Gastrocnemius medialis (tissue), 4 donors: ENCODE measurements at regions not wholly inside any gene's neighbourhood (a gene's known extent, or its start where the extent isn't known, plus 50 kb on each side); places are given as distances from the start of the nearest gene placed in this dataset.

Experiments used
- ATAC-seq, 2 donors: fragments of 150-250 bp; one replicate each; pipeline ENCODE4 v1.9.1; 2016
- DNase-seq, 2 donors: peaks; one replicate each; pipeline ENCODE4 v3.0.0-alpha.2; 2019
- H3K27ac ChIP-seq, 4 donors: fragments of 200-600 bp; sonication (generic); 1 replicate in 1 of 4; 2 replicates in 3 of 4; pipeline ENCODE4 v1.5.1; 2016 to 2018; ENCODE audit warnings: mild to moderate bottlenecking in 2 of 4, moderate library complexity in 1 of 4
- H3K27me3 ChIP-seq, 3 donors: fragments of 200-600 bp; sonication (generic) in 2 of 3; 1 replicate in 1 of 3; 2 replicates in 2 of 3; pipeline versions ENCODE4 v1.5.1 to v1.6.0; 2016 to 2019; ENCODE audit warnings: mild to moderate bottlenecking in 1 of 3, moderate library complexity in 1 of 3
- H3K36me3 ChIP-seq, 2 donors: fragments of 200-600 bp; sonication (generic) in 1 of 2; one replicate each; pipeline ENCODE4 v1.5.1; 2017 to 2018
- H3K4me1 ChIP-seq, 2 donors: fragments of 200-600 bp; sonication (generic) in 1 of 2; one replicate each; pipeline ENCODE4 v1.5.1; 2016 to 2017; ENCODE audit warnings: mild to moderate bottlenecking in 2 of 2
- H3K4me3 ChIP-seq, 4 donors: fragments of 200-600 bp; sonication (generic) in 3 of 4; 1 replicate in 1 of 4; 2 replicates in 3 of 4; pipeline ENCODE4 v1.5.1; 2016 to 2019; ENCODE audit warnings: mild to moderate bottlenecking in 2 of 4
- H3K9me3 ChIP-seq, 3 donors: fragments of 200-600 bp; sonication (generic) in 2 of 3; 1 replicate in 1 of 3; 2 replicates in 2 of 3; pipeline ENCODE4 v1.5.1; 2016 to 2019
- POLR2A ChIP-seq, 2 donors: fragments of 450-650 bp; IDR thresholded peaks; one replicate each; pipeline ENCODE4 v1.6.1; 2017; ENCODE audit warnings: antibody characterized with exemption in 2 of 2, mild to moderate bottlenecking in 2 of 2, moderate library complexity in 2 of 2
- in situ Hi-C, 4 donors: fragments of 200-750 bp; cut with MboI; loops; one replicate each; pipeline versions ENCODE4 v1.15.0 to v1.8.0; 2017; ENCODE audit warnings: low sequenced_read_pairs in 4 of 4
- intact Hi-C: fragments of 100-400 bp; cut with DNase I; formaldehyde crosslinking; loops from one replicate; pipeline ENCODE4 v1.15.1; 2023; ENCODE audit warnings: low total_unique reads
- TF ChIP-seq, protein P1 (sequence below), 5 experiments: fragments of 450-650 bp in 3 of 5; fragments of 200-600 bp in 2 of 5; sonication (generic) in 2 of 5; IDR thresholded peaks in 4 of 5; conservative IDR thresholded peaks in 1 of 5; 1 replicate in 4 of 5; 2 replicates in 1 of 5; pipeline ENCODE4 v1.5.1; 2016 to 2019; ENCODE audit warnings: antibody characterized with exemption in 5 of 5, mild to moderate bottlenecking in 3 of 5, moderate library complexity in 3 of 5

DNA sequence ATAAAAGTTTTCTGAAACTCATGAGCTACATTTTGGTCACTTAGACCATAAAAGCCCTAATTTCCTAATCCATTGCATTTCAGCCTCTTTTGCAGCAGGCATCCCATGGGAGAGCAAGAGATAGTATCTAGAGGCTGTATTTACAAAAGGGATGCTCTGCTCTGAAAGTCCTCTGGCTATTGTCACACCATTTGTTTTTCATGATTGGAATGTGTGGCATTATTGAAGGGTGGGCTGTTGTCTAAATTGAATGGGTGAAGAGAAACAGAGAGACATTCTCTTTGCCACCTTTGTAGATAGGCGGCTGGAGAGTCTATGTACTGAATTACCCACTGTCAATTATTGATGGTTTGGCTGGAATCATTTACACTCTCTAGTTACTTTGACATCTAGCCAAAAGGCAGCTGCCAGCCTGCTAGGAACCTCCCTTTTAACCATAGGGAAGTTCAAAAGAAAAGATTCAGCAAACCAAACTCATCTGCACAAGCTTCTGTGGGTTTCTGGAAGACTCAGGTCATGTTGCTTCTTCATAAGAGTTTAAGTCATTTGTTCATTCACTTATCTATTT, 89.8 kb upstream of the RARB start:
- ATAC-seq (no peak), DNase-seq (no peak)
- Histone ChIP-seq H3K36me3 (no peaks in the 10 kb centered on the region), H3K4me3 (no peak overlapping the region), H3K4me1 (no peaks in the 10 kb centered on the region), H3K9me3 (no peaks in the 10 kb centered on the region), H3K27me3 (no peaks in the 10 kb centered on the region), H3K27ac (no peak overlapping the region)
- intact Hi-C loops (no loop called here), in situ Hi-C loops (no loop called here)
- TF ChIP-seq POLR2A (IDR thresholded peaks at IDR 0.05) = no peak
- TF ChIP-seq, protein P1, sequence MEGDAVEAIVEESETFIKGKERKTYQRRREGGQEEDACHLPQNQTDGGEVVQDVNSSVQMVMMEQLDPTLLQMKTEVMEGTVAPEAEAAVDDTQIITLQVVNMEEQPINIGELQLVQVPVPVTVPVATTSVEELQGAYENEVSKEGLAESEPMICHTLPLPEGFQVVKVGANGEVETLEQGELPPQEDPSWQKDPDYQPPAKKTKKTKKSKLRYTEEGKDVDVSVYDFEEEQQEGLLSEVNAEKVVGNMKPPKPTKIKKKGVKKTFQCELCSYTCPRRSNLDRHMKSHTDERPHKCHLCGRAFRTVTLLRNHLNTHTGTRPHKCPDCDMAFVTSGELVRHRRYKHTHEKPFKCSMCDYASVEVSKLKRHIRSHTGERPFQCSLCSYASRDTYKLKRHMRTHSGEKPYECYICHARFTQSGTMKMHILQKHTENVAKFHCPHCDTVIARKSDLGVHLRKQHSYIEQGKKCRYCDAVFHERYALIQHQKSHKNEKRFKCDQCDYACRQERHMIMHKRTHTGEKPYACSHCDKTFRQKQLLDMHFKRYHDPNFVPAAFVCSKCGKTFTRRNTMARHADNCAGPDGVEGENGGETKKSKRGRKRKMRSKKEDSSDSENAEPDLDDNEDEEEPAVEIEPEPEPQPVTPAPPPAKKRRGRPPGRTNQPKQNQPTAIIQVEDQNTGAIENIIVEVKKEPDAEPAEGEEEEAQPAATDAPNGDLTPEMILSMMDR (IDR thresholded peaks at IDR 0.05 in 4 of 5, conservative IDR thresholded peaks at IDR 0.05 in 1 of 5) = no peak

DNA sequence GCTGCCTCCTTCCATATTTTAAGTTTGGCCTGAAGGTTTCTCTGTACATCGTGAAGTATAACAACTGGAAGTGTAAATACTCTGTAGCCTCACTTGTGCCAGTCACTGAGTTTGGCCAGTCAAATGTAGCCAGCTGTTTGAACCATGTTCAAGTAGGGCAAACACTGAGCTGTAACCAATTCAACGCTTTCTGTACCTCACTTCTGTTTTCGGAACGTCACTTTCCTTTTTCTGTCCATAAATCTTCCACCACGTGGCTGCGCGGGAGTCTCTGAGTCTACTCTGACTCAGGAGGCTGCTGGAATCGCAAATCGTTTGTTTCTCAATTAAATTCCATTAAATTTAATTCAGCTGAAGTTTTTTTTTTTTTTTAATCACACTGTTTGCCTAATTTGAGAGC, 88.8 kb upstream of the RARB start:
- no peaks in the 10 kb centered on the region for H3K36me3 ChIP-seq
- H3K4me1 ChIP-seq = no peaks in the 10 kb centered on the region
- H3K27ac ChIP-seq = no peak overlapping the region
- H3K9me3 ChIP-seq = no peaks in the 10 kb centered on the region
- TF ChIP-seq, protein P1 (IDR thresholded peaks at IDR 0.05 in 4 of 5, conservative IDR thresholded peaks at IDR 0.05 in 1 of 5) = no peak
- TF ChIP-seq POLR2A (IDR thresholded peaks at IDR 0.05) = no peak
- no peak overlapping the region for H3K4me3 ChIP-seq
- no peaks in the 10 kb centered on the region for H3K27me3 ChIP-seq
- DNase-seq (no peak), ATAC-seq (no peak)
- in situ Hi-C loops = no loop called here
- intact Hi-C loops = no loop called here

- Histone ChIP-seq H3K27me3 (no peaks in the 10 kb centered on the region), H3K4me3 (no peak overlapping the region), H3K4me1 (no peaks in the 10 kb centered on the region), H3K9me3 (no peaks in the 10 kb centered on the region), H3K27ac (no peak overlapping the region), H3K36me3 (no peaks in the 10 kb centered on the region)
- DNase-seq (no peak), ATAC-seq (no peak)
- no peak for TF ChIP-seq POLR2A (IDR thresholded peaks at IDR 0.05)
- TF ChIP-seq, protein P1 (IDR thresholded peaks at IDR 0.05 in 4 of 5, conservative IDR thresholded peaks at IDR 0.05 in 1 of 5) = no peak
- in situ Hi-C loops (no loop called here), intact Hi-C loops (no loop called here)
Measured at GRCh38 chr3:25344670-25345069, 83.4 kb upstream of the RARB start.

GRCh38 chr3:25349095-25349494, 79.0 kb upstream of the RARB start:
- in situ Hi-C loops (no loop called here), intact Hi-C loops (no loop called here)
- Histone ChIP-seq H3K27ac (no peak overlapping the region), H3K4me1 (no peaks in the 10 kb centered on the region), H3K36me3 (no peaks in the 10 kb centered on the region), H3K27me3 (no peaks in the 10 kb centered on the region), H3K9me3 (no peaks in the 10 kb centered on the region), H3K4me3 (no peak overlapping the region)
- TF ChIP-seq, protein P1 (IDR thresholded peaks at IDR 0.05 in 4 of 5, conservative IDR thresholded peaks at IDR 0.05 in 1 of 5) = no peak
- TF ChIP-seq POLR2A (IDR thresholded peaks at IDR 0.05) = no peak
- DNase-seq = no peak
- ATAC-seq = no peak
